ENCODE measurements at regions not wholly inside any gene's neighbourhood (a gene's known extent, or its start where the extent isn't known, plus 50 kb on each side); places are given as distances from the start of the nearest gene placed in this dataset.

DNA sequence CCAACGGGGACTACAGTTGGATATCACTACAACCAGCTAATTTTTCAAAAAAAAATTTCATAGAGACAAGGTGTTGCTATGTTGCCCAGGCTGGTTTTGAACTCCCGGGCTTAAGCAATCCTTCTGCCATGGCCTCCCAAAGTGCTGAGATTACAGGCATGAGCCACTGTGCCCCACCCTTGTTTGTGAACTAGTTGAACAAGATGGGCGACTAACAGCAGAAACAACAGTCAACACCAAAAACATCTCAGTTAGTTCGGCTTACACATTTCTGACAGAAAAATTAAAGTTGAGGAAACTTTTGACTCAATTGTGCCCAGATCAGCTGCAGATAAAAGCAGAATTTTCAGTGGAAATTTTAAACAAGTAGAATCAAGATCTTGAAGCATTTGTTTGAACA lies 470.1 kb downstream of the TLE4 start:
- TF ChIP-seq POLR2A (IDR thresholded peaks at IDR 0.05; ENCODE audit: low read depth) = no peak
- TF ChIP-seq, protein P1, sequence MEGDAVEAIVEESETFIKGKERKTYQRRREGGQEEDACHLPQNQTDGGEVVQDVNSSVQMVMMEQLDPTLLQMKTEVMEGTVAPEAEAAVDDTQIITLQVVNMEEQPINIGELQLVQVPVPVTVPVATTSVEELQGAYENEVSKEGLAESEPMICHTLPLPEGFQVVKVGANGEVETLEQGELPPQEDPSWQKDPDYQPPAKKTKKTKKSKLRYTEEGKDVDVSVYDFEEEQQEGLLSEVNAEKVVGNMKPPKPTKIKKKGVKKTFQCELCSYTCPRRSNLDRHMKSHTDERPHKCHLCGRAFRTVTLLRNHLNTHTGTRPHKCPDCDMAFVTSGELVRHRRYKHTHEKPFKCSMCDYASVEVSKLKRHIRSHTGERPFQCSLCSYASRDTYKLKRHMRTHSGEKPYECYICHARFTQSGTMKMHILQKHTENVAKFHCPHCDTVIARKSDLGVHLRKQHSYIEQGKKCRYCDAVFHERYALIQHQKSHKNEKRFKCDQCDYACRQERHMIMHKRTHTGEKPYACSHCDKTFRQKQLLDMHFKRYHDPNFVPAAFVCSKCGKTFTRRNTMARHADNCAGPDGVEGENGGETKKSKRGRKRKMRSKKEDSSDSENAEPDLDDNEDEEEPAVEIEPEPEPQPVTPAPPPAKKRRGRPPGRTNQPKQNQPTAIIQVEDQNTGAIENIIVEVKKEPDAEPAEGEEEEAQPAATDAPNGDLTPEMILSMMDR (IDR thresholded peaks at IDR 0.05) = no peak
- no peak for TF ChIP-seq POLR2AphosphoS5 (IDR thresholded peaks at IDR 0.05)
